Ovary (tissue), 7 donors: ENCODE measurements at regions not wholly inside any gene's neighbourhood (a gene's known extent, or its start where the extent isn't known, plus 50 kb on each side); places are given as distances from the start of the nearest gene placed in this dataset.

Experiments used
- DNase-seq, 5 donors: peaks; one replicate each; pipeline ENCODE4 v3.0.0-alpha.2; 2019 to 2020
- H3K27ac ChIP-seq, 2 donors: fragments of 200-600 bp; one replicate each; pipeline versions ENCODE4 v1.5.1 to v1.8.0; 2019 to 2022
- H3K27me3 ChIP-seq: fragments of 200-600 bp; one replicate; pipeline ENCODE4 v1.8.0; 2022
- H3K36me3 ChIP-seq: fragments of 200-600 bp; sonication (generic); one replicate; pipeline ENCODE4 v1.5.1; 2019
- H3K4me1 ChIP-seq: one replicate; pipeline ENCODE4 v1.8.1; 2013; ENCODE audit warnings: mild to moderate bottlenecking, moderate library complexity; ENCODE audit not compliant: insufficient read depth
- H3K4me3 ChIP-seq: fragments of 200-600 bp; sonication (generic); one replicate; pipeline ENCODE4 v1.5.1; 2017
- H3K9me3 ChIP-seq, 2 donors: fragments of 200-600 bp in 1 of 2; sonication (generic) in 1 of 2; one replicate each; pipeline versions ENCODE4 v1.5.1 to v1.8.1; 2013 to 2019; ENCODE audit warnings: mild to moderate bottlenecking in 1 of 2, moderate library complexity in 1 of 2
- CTCF ChIP-seq, 3 donors: fragments of 450-650 bp in 2 of 3; fragments of 200-600 bp in 1 of 3; IDR thresholded peaks; one replicate each; pipeline versions ENCODE4 v1.5.1 to v1.8.0; 2016 to 2022; ENCODE audit warnings: antibody characterized with exemption in 3 of 3, mild to moderate bottlenecking in 1 of 3
- EP300 ChIP-seq: sonication (generic); formaldehyde crosslinking; IDR thresholded peaks from one replicate; pipeline ENCODE4 v1.6.1; 2017; ENCODE audit warnings: antibody characterized with exemption
- POLR2A ChIP-seq: fragments of 450-650 bp; IDR thresholded peaks from one replicate; pipeline ENCODE4 v1.6.1; 2017; ENCODE audit warnings: antibody characterized with exemption, mild to moderate bottlenecking, moderate library complexity
- WGBS, 3 donors: extraction: QIAGEN DNeasy Blood & Tissue Kit in 1 of 3; methylation state at CpG; one replicate each; pipeline versions ENCODE4 v1.1.5 to v1.1.7; 2013 to 2017; 5-methylcytosine and 5-hydroxymethylcytosine counted together
- intact Hi-C, 4 donors: fragments of 100-400 bp; cut with DNase I; formaldehyde crosslinking; loops; one replicate each; pipeline versions ENCODE4 v1.11.0 to v1.15.1; 2022 to 2023
- donor health status: DM: no; HTN: no; CAD: no; lungs with moderate emphysema.
- donor health status: DM: no; HTN: no; CAD: no.
- donor health status: Bipolar disorder and iron deficiency.
- donor health status: DM: no; HTN: no; CAD: no.
- donor health status: DM: yes; HTN: yes; CAD: no.

DNA sequence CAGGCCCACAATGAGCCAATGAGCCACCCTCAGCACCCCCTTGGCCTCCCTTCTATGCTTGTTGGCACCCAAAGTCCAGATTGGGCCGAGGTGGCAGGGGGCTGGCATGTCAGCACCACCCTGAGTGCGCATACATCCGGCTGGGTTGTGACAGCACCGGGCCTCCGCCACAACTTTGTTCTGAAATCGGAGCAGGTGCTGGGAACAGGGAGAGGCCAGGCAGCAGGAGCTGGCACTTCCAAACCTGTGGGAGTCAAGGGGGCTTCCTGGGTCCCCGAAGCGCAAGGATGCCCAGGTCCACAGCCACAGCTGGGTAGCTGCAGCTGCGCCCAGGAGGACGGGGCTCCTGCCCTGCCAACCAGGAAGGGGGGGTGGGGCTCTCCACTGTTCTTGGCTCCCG is 1911.9 kb upstream of the WWC1 start:
- Histone ChIP-seq H3K36me3 (no peaks in the 10 kb centered on the region), H3K27me3 (no peaks in the 10 kb centered on the region), H3K4me1 (no peaks in the 10 kb centered on the region), H3K27ac (no peak overlapping the region), H3K4me3 (no peak overlapping the region), H3K9me3 (no peaks in the 10 kb centered on the region)
- 95 to 98% (median 98%) methylated on average over 7 to 11 of the region's 11 CpGs for WGBS, 3 donors
- intact Hi-C loops = no loop called here
- TF ChIP-seq CTCF (IDR thresholded peaks at IDR 0.05) (no peak), EP300 (no peak), POLR2A (no peak)
- DNase-seq = no peak

DNA sequence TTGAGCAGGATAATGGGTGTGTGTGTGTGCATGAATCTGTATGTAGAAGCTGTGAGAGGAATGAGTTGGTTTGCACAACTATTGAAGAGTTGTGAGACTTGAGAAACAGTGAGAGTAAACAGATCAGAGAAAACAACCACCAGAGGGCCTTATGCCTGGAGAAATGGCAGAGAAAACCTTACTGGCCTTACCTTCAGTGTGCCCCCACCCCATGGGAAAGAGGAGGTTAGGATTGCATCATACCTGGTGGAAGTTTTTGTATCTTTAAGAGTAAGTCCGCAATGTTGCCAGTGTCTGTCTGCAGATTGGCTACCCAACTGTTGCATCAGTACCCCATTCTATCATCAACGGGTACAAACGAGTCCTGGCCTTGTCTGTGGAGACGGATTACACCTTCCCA is 1909.4 kb upstream of the WWC1 start:
- Histone ChIP-seq H3K9me3 (no peaks in the 10 kb centered on the region), H3K27me3 (no peaks in the 10 kb centered on the region), H3K4me3 (no peak overlapping the region), H3K27ac (no peak overlapping the region), H3K4me1 (no peaks in the 10 kb centered on the region), H3K36me3 (no peaks in the 10 kb centered on the region)
- intact Hi-C loops = no loop called here
- DNase-seq = no peak
- TF ChIP-seq EP300 (no peak), POLR2A (no peak), CTCF (IDR thresholded peaks at IDR 0.05) (no peak)
- 47 to 75% (median 52%) methylated on average over 4 of the region's 4 CpGs for WGBS, 3 donors

DNA sequence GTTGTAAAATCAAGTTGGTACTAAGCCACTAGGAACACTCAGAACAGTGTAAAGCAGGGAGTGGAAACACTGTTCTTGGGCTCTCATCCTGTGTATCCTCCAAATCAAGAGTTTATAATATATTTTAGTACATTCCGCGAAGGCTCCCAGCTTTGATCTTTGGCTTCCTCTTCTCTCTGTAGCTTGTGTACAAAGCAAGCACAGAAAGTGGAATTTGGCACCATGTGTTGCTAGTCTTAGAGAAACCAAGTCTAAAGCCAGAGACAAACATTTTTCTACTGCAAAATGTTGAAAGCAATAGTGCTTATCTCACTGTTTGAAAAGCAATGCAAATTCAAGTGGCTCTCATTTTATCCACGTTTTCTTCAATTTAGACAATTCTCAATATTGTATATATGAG is 1893.3 kb upstream of the WWC1 start:
- no peaks in the 10 kb centered on the region for H3K27me3 ChIP-seq
- DNase-seq = no peak
- TF ChIP-seq CTCF (IDR thresholded peaks at IDR 0.05) = no peak
- TF ChIP-seq POLR2A = no peak
- no peak for TF ChIP-seq EP300
- no peak overlapping the region for H3K27ac ChIP-seq
- no peaks in the 10 kb centered on the region for H3K4me1 ChIP-seq
- no peak overlapping the region for H3K4me3 ChIP-seq
- intact Hi-C loops = no loop called here
- WGBS, 3 donors = 2 to 15% (median 6%) methylated on average over 3 of the region's 3 CpGs
- no peaks in the 10 kb centered on the region for H3K36me3 ChIP-seq
- H3K9me3 ChIP-seq = no peaks in the 10 kb centered on the region

GRCh38 chr5:166399781-166400180 is 1891.7 kb upstream of the WWC1 start:
- Histone ChIP-seq H3K9me3 (no peaks in the 10 kb centered on the region), H3K27me3 (no peaks in the 10 kb centered on the region), H3K36me3 (no peaks in the 10 kb centered on the region), H3K4me3 (no peak overlapping the region), H3K4me1 (no peaks in the 10 kb centered on the region), H3K27ac (no peak overlapping the region)
- TF ChIP-seq EP300 (no peak), POLR2A (no peak), CTCF (IDR thresholded peaks at IDR 0.05) (no peak)
- intact Hi-C loops = no loop called here
- 60 to 69% (median 60%) methylated on average over 2 of the region's 2 CpGs for WGBS, 3 donors
- no peak for DNase-seq

DNA sequence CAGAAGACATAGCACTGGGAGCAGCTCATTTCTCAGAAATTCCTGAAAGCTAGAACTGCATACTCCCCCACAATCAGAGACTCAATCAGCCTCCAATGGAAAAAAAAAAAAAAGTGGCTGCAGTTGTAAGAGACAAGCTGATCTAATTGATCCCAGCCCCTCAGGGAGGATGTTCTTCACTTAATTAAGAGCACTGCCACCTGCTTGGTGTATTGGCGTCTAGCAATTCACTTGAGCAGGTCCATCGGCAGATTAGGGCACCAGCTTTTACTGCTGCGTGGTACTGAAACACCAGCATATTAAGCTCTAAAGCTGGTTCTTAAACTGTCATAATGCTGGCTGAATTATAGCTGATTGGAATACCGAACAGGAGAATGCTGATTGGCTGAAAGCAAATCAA is 1890.1 kb upstream of the WWC1 start:
- 59 to 66% (median 61%) methylated on average over 4 of the region's 4 CpGs for WGBS, 3 donors
- DNase-seq = no peak
- intact Hi-C loops = no loop called here
- no peak for TF ChIP-seq CTCF (IDR thresholded peaks at IDR 0.05)
- TF ChIP-seq POLR2A = no peak
- no peak for TF ChIP-seq EP300
- H3K27ac ChIP-seq = no peak overlapping the region
- H3K4me1 ChIP-seq = no peaks in the 10 kb centered on the region
- no peak overlapping the region for H3K4me3 ChIP-seq
- no peaks in the 10 kb centered on the region for H3K36me3 ChIP-seq
- no peaks in the 10 kb centered on the region for H3K9me3 ChIP-seq
- no peaks in the 10 kb centered on the region for H3K27me3 ChIP-seq
